ENCODE measurements at regions not wholly inside any gene's neighbourhood (a gene's known extent, or its start where the extent isn't known, plus 50 kb on each side); places are given as distances from the start of the nearest gene placed in this dataset.

DNA sequence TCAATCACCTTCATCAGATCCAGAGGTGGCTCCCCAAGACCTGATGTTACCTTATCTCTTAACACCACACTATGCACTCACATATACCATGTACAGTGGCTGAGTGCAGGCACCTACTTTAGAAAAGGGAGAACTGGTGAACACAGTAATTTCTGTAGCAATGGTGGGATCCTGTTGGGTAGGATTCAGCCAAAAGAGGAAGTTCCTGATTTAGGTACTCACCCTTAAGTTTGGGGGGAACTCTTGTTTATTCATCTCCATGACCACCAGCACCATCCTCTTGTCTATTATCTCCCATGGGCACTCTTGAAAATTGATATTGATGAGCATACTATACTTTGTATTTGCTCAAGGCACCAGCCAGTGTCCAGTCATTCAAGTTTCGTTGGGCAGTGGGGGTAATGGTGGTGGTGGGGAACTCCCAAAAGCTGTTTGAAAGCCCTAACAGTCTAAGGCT, 324.4 kb downstream of the LMO7 start:
- TF ChIP-seq, protein P1, sequence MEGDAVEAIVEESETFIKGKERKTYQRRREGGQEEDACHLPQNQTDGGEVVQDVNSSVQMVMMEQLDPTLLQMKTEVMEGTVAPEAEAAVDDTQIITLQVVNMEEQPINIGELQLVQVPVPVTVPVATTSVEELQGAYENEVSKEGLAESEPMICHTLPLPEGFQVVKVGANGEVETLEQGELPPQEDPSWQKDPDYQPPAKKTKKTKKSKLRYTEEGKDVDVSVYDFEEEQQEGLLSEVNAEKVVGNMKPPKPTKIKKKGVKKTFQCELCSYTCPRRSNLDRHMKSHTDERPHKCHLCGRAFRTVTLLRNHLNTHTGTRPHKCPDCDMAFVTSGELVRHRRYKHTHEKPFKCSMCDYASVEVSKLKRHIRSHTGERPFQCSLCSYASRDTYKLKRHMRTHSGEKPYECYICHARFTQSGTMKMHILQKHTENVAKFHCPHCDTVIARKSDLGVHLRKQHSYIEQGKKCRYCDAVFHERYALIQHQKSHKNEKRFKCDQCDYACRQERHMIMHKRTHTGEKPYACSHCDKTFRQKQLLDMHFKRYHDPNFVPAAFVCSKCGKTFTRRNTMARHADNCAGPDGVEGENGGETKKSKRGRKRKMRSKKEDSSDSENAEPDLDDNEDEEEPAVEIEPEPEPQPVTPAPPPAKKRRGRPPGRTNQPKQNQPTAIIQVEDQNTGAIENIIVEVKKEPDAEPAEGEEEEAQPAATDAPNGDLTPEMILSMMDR (conservative IDR thresholded peaks at IDR 0.05) = no peak
- DNase-seq = no peak
- H3K4me1 Mint-ChIP-seq = peaks cover 7 to 12% of the 10 kb centered on the region in 2 experiments

More for the DNA sequence above, 324.4 kb downstream of the LMO7 start:
- H4K91ac ChIP-seq (ENCODE audit: insufficient read length, low read depth, low read length) = no peak overlapping the region
- peaks cover 4% of the 10 kb centered on the region; the same call in 1 of the 2 replicates for H3K4me1 ChIP-seq (ENCODE audit: insufficient read depth, low read length)
- H3K18ac ChIP-seq (ENCODE audit: insufficient read length, low read depth, low read length) = no peak overlapping the region
- no peak overlapping the region for H4K5ac ChIP-seq (ENCODE audit: insufficient read length, low read depth, low read length)
- H2AFZ ChIP-seq (ENCODE audit: low read length) = no peak overlapping the region
- H3K9ac ChIP-seq (ENCODE audit: extremely low read depth, insufficient read length, low read length) = no peak overlapping the region
- no peak overlapping the region for H3K23ac ChIP-seq (ENCODE audit: insufficient read length, low read depth, low read length)
- no peak overlapping the region for H2BK20ac ChIP-seq (ENCODE audit: low read depth, low read length, poor library complexity, severe bottlenecking)
- H4K8ac ChIP-seq (replicated peaks; ENCODE audit: insufficient read length, low read depth, low read length) = no peak overlapping the region
- no peak overlapping the region for H3K4me2 ChIP-seq (ENCODE audit: insufficient read depth, insufficient read length, low read length)
- no peaks in the 10 kb centered on the region for H3K79me1 ChIP-seq (ENCODE audit: insufficient read depth, low read depth, low read length, poor library complexity, severe bottlenecking)
- no peaks in the 10 kb centered on the region for H3K27me3 ChIP-seq (ENCODE audit: insufficient read depth, low read length)
- Mint-ChIP-seq H3K4me3 (no peak overlapping the region), H3K27ac (no peak overlapping the region), H3K27me3 (ENCODE audit: low read depth) (no peaks in the 10 kb centered on the region), H3K9me3 (no peaks in the 10 kb centered on the region), H3K36me3 (ENCODE audit: insufficient read depth in 1 of 3, low read depth in 3 of 3) (no peaks in the 10 kb centered on the region)
- H3K79me2 ChIP-seq (ENCODE audit: insufficient read depth, low read length) = no peaks in the 10 kb centered on the region
- no peak overlapping the region for H2BK12ac ChIP-seq (ENCODE audit: insufficient read length, low read depth, low read length)
- H2BK5ac ChIP-seq (ENCODE audit: insufficient read length, low read length) = no peak overlapping the region
- no peak overlapping the region for H2BK120ac ChIP-seq (ENCODE audit: low read depth, low read length, poor library complexity, severe bottlenecking)
- no peak overlapping the region for H3K56ac ChIP-seq (ENCODE audit: insufficient read length, low read depth, low read length)
- no CpG with 5 or more reads among the region's 1 CpG for WGBS (ENCODE audit: extremely low coverage, insufficient read length, low lambda C conversion rate)
- no peak overlapping the region for H3K4ac ChIP-seq (ENCODE audit: low read depth, low read length)
- H2AK5ac ChIP-seq (ENCODE audit: insufficient read length, low read length) = no peak overlapping the region
- H3T11ph ChIP-seq (ENCODE audit: low read length) = no peak overlapping the region
- H3K14ac ChIP-seq (ENCODE audit: insufficient read depth, low read length) = no peak overlapping the region
- no peaks in the 10 kb centered on the region for H3K23me2 ChIP-seq (ENCODE audit: insufficient read length, low read depth, low read length, poor library complexity, severe bottlenecking)
- H2BK15ac ChIP-seq (ENCODE audit: low read depth, low read length) = no peak overlapping the region
- no peak overlapping the region for H3K27ac ChIP-seq (ENCODE audit: insufficient read length, low read depth, low read length)
- no peaks in the 10 kb centered on the region for H4K20me1 ChIP-seq (ENCODE audit: control insufficient read depth, insufficient read depth, insufficient read length)
- no peaks in the 10 kb centered on the region for H3K9me3 ChIP-seq (ENCODE audit: control insufficient read depth, low read depth, low read length)
